BLaER1 treated with 17β-estradiol and CSF1 and Interleukin-3, amounts not matched to agents 10 nM and 100 nM (cell line): ENCODE measurements at regions not wholly inside any gene's neighbourhood (a gene's known extent, or its start where the extent isn't known, plus 50 kb on each side); places are given as distances from the start of the nearest gene placed in this dataset.
"Not testable (repeated sequence)": the region's sequence is repeated elsewhere in the genome, so short reads cannot be mapped to it uniquely, and the experiment has no call there.

Experiments used
- H3K27ac ChIP-seq, 11 experiments: shearing (Covaris generic); formaldehyde crosslinking; 2 replicates each; pipeline ENCODE4 v1.8.1; 2022
- H3K27me3 ChIP-seq, 11 experiments: shearing (Covaris generic); formaldehyde crosslinking; 2 replicates each; pipeline ENCODE4 v1.8.1; 2022
- H3K36me3 ChIP-seq, 11 experiments: shearing (Covaris generic); formaldehyde crosslinking; 2 replicates each; pipeline ENCODE4 v1.8.1; 2022
- H3K4me1 ChIP-seq, 10 experiments: shearing (Covaris generic); formaldehyde crosslinking; 2 replicates each; pipeline ENCODE4 v1.8.1; 2022
- H3K4me2 ChIP-seq, 11 experiments: shearing (Covaris generic); formaldehyde crosslinking; 2 replicates each; pipeline ENCODE4 v1.8.1; 2022
- H3K4me3 ChIP-seq, 10 experiments: shearing (Covaris generic); formaldehyde crosslinking; 2 replicates each; pipeline ENCODE4 v1.8.1; 2022
- H3K9ac ChIP-seq, 11 experiments: shearing (Covaris generic); formaldehyde crosslinking; 2 replicates each; pipeline ENCODE4 v1.8.1; 2022
- H3K9me3 ChIP-seq, 11 experiments: shearing (Covaris generic); formaldehyde crosslinking; replicated peaks in 1 of 11; 2 replicates each; pipeline ENCODE4 v1.8.1; 2022
- H4K20me1 ChIP-seq, 11 experiments: shearing (Covaris generic); formaldehyde crosslinking; 2 replicates each; pipeline ENCODE4 v1.8.1; 2022
- Cebpa-rat ChIP-seq, 11 experiments: shearing (Covaris generic); IDR thresholded peaks; 2 replicates each; pipeline ENCODE4 v1.8.1; 2022

DNA sequence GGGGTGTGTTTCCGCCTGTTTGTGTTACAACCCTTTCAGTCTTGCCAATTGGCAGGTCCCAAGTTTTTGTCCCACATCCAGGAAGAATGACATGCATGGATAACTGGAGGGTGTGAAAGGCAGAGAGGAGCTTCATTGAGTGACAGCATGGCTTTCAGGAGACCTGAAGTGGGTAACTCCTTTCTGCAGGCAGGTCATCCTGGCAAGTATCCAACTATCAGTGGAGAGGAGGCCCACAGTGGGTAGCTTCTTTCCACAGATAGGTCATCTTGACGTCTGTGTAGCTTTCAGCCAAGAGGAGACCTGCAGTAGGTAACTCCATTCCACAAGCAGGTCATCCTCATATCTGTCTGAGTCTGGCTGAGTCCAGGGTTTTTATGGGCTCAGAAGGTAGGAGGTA, 1268.8 kb upstream of the CNTN5 start:
- Histone ChIP-seq H3K9ac (no peak overlapping the region), H3K4me2 (no peak overlapping the region), H3K27ac (no peak overlapping the region), H3K36me3 (no peaks in the 10 kb centered on the region), H4K20me1 (no peaks in the 10 kb centered on the region), H3K4me1 (no peaks in the 10 kb centered on the region), H3K4me3 (no peak overlapping the region), H3K9me3 (peaks cover 13 to 18% (median 14%) of the 10 kb centered on the region in 11 experiments), H3K27me3 (no peaks in the 10 kb centered on the region)
- TF ChIP-seq Cebpa-rat (IDR thresholded peaks at IDR 0.05) = no peak

DNA sequence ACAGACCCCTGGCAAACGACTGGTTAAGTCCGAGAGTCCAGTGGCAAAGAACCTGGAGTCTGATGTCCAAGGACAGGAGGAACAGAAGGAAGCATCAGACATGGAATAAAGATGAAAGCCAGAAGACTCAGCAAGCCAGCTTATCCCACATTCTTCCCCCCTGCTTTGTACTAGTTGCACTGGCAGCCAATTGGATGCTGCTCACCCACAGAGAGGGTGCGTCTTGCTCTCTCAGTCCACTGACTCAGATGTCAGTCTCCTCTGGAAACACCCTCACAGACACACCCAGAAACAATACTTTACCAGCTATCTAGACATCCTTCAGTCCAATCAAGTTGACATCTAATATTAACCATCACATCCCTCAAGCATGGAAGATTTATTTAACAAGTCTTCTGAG, 1265.8 kb upstream of the CNTN5 start:
- Histone ChIP-seq H4K20me1 (no peaks in the 10 kb centered on the region), H3K4me1 (no peaks in the 10 kb centered on the region), H3K4me3 (no peak overlapping the region), H3K27ac (no peak overlapping the region), H3K27me3 (no peaks in the 10 kb centered on the region), H3K36me3 (no peaks in the 10 kb centered on the region), H3K4me2 (no peak overlapping the region), H3K9ac (no peak overlapping the region), H3K9me3 (peaks cover 13 to 18% (median 14%) of the 10 kb centered on the region in 11 experiments)
- no peak for TF ChIP-seq Cebpa-rat (IDR thresholded peaks at IDR 0.05)

DNA sequence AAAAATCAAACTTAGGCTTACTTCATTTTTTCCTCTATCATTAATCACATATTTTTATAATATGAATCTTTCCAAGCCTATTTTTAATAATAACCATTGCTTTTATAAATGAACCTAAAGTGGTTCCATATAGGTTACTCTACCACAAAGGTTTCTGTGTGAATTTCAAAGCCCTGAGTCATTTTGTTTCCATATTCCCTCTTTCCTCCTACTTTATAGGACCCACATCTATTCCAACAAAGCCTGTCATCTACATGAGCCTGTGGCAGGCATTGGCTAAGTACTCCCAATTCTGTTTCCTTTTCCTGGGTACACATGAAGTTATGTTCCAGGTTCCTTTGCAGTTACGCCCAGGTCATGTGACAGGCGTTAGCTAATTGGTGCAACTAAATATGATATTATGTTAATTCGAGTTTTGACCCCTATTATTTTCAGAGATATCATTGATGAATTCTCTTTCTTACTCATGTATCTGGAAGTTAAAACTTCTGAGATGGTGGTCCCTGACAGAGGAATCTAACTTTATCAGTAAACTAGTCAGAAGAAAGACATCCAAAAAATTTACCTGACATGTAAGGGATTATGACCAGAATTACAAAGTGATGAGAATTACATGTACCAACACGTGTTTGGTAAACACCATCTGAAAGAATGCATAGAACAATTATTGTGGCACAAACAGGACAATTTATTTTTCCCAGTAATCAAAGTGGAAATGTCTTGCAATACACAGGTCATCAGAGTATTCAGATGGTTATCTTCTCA, 1264.0 kb upstream of the CNTN5 start:
- Histone ChIP-seq H3K36me3 (no peaks in the 10 kb centered on the region), H3K27me3 (no peaks in the 10 kb centered on the region), H3K4me1 (no peaks in the 10 kb centered on the region), H3K4me3 (no peak overlapping the region), H3K9me3 (peaks cover 10 to 13% (median 11%) of the 10 kb centered on the region in 11 experiments), H3K4me2 (no peak overlapping the region), H4K20me1 (no peaks in the 10 kb centered on the region), H3K27ac (no peak overlapping the region), H3K9ac (no peak overlapping the region)
- no peak for TF ChIP-seq Cebpa-rat (IDR thresholded peaks at IDR 0.05)

DNA sequence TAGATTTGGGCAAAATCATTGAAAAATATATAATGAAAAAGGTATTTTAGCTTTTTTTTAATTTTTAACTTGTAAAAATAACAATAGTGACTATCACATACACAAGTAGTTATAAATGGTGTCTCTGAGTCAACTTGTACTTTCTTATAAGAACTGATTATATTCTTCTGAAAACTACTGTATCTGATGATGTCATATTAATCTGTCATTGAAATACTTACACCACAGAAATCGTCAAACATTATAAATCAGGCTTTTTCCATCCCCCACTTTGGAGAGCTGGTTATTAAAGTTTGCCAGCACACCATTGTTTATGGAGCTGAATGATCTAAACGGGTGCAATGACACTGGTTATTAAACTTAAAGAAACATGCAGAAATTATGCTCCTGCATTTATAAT, 1259.6 kb upstream of the CNTN5 start:
- Histone ChIP-seq H3K9ac (no peak overlapping the region), H3K4me1 (peaks cover 0 to 4% (median 0%) of the 10 kb centered on the region in 10 experiments; a peak in 1 of 20 replicates), H3K9me3 (no peaks in the 10 kb centered on the region), H3K4me3 (no peak overlapping the region), H3K4me2 (no peak overlapping the region), H4K20me1 (no peaks in the 10 kb centered on the region), H3K27me3 (no peaks in the 10 kb centered on the region), H3K36me3 (no peaks in the 10 kb centered on the region), H3K27ac (no peak overlapping the region)
- TF ChIP-seq Cebpa-rat (IDR thresholded peaks at IDR 0.05) = no peak

DNA sequence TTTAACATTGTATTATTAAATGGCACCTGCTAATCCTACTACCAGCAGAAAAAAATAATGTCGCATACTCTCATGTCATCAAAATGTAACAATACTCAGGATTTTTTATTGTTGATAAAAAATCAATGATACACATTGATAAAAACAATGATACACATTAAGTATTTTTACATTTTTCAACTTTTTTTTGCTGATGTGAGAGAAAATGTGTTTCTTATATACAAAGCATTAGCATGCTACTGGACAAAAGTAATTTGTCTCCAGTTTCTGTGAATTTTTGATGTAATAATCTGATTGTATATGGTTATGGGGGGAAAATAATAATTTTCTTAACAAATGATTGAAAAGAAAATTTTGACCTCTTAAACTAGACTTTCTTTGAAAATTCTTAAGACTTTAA, 1256.6 kb upstream of the CNTN5 start:
- Histone ChIP-seq H3K9me3 (no peaks in the 10 kb centered on the region), H4K20me1 (no peaks in the 10 kb centered on the region), H3K36me3 (no peaks in the 10 kb centered on the region), H3K4me2 (no peak overlapping the region), H3K4me3 (no peak overlapping the region), H3K9ac (no peak overlapping the region), H3K27ac (no peak overlapping the region), H3K4me1 (peaks cover 0 to 4% (median 0%) of the 10 kb centered on the region in 10 experiments; a peak in 1 of 20 replicates), H3K27me3 (no peaks in the 10 kb centered on the region)
- no peak for TF ChIP-seq Cebpa-rat (IDR thresholded peaks at IDR 0.05)

DNA sequence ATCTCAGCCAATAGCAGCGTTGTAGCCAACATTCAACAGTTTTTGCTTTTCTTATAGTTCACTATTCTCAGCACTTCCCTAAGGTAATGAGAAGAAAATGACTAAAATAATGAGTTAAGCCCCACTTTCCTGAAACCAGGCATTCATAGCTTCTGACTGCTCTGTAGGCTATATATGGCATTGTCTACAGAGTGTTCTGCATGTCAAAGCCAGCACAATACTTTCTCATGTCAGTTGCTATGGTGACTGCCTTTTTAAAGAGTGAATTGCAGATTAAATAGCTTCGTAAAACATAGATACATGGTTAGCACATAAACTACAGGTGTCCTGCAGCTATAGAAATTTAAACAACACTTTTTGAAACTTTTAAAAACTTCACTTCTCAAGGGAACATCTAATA, 1256.1 kb upstream of the CNTN5 start:
- no peaks in the 10 kb centered on the region for H4K20me1 ChIP-seq
- no peaks in the 10 kb centered on the region for H3K27me3 ChIP-seq
- no peak for TF ChIP-seq Cebpa-rat (IDR thresholded peaks at IDR 0.05)
- no peaks in the 10 kb centered on the region for H3K9me3 ChIP-seq
- H3K4me2 ChIP-seq = no peak overlapping the region
- H3K27ac ChIP-seq = no peak overlapping the region
- no peaks in the 10 kb centered on the region for H3K36me3 ChIP-seq
- no peak overlapping the region for H3K4me3 ChIP-seq
- no peak overlapping the region for H3K9ac ChIP-seq
- peaks cover 0 to 4% (median 0%) of the 10 kb centered on the region in 10 experiments; a peak in 1 of 20 replicates for H3K4me1 ChIP-seq

DNA sequence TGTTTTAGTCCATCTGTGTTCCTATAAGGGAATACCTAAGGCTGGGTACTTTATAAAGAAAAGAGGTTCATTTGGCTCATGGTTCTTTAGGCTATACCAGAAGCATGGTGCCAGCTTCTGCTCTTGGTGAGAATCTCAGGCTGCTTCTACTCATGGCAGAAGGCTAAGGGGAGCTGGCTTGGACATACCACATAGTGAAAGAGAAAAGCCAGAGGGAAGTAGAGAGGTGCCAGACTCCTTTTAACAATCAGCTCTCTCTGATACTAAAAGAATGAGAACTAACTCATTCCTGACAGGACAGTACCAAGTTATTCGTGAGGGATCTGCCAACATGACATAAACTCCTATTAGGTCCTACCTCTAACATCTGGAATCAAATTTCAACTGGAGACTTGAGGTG, 1250.2 kb upstream of the CNTN5 start:
- Histone ChIP-seq H3K9ac (no peak overlapping the region), H3K4me1 (no peaks in the 10 kb centered on the region), H3K4me2 (no peak overlapping the region), H3K27ac (no peak overlapping the region), H3K9me3 (no peaks in the 10 kb centered on the region), H4K20me1 (no peaks in the 10 kb centered on the region), H3K27me3 (no peaks in the 10 kb centered on the region), H3K36me3 (no peaks in the 10 kb centered on the region), H3K4me3 (no peak overlapping the region)
- no peak for TF ChIP-seq Cebpa-rat (IDR thresholded peaks at IDR 0.05)

DNA sequence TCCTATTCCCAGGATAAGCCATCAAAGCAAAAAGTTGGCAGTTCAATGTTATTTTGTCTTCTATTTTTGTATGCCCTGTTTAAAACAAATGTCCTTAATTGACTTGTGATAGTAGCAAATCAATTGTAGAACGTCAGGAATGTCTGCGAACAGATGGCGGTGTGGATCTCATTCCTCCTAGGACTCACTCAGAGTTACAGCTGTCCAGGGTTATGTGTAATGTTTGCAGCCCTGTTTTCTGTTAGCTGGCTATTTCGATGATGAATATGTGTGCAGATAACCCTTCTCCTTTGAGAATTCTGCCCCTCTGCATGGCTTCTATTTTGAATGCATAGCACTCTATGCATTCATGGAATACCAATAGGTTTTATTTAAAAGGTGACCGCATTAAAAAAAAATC, 1248.0 kb upstream of the CNTN5 start:
- Histone ChIP-seq H3K4me2 (no peak overlapping the region), H3K36me3 (no peaks in the 10 kb centered on the region), H3K4me1 (no peaks in the 10 kb centered on the region), H3K9me3 (no peaks in the 10 kb centered on the region), H3K9ac (no peak overlapping the region), H3K27ac (no peak overlapping the region), H3K4me3 (no peak overlapping the region), H4K20me1 (no peaks in the 10 kb centered on the region), H3K27me3 (no peaks in the 10 kb centered on the region)
- TF ChIP-seq Cebpa-rat (IDR thresholded peaks at IDR 0.05) = no peak

DNA sequence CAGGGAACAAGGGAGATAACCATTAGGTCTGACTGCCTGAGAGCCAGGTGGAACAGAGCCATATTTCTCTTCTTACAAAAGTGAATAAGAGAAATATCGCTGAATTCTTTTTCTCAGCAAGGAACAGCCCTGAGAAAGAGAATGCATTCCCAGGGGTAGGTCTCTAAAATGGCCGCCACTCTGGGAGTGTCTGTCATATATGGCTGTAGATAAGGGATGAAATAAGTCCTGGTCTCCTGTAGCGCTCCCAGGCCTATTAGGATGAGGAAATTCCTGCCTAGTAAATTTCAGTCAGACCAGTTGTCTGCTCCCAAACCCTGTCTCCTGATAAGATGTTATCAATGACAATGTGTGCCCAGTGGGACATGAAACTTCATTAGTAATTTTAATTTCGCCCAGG, 1236.4 kb upstream of the CNTN5 start:
- H3K4me1 ChIP-seq, H4K20me1 ChIP-seq, H3K4me2 ChIP-seq, H3K36me3 ChIP-seq, H3K4me3 ChIP-seq, H3K9ac ChIP-seq, H3K27me3 ChIP-seq, H3K27ac ChIP-seq: not testable (repeated sequence)
- H3K9me3 ChIP-seq = peaks cover 21 to 31% (median 24%) of the 10 kb centered on the region in 11 experiments

DNA sequence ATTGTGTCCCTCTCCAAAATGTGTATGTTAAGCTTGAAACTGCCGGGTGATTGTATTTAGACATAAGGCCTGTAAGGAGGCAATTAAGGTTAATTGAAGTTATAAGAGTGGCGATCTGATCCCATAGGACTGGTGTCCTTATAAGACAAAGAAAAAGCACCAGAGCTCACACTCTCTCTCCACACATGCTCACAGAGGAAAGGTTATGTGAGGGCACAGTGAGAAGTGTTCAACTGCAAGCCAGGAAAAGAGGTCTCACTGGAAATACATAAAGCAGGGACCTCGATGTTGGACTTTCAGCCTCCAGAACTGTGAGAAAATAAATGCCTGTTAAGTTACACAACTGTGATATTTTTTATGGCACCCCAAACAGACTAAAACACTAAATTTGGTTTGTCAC, 1233.8 kb upstream of the CNTN5 start:
- H3K27ac ChIP-seq = no peak overlapping the region
- no peak overlapping the region for H3K4me2 ChIP-seq
- peaks cover 21 to 31% (median 24%) of the 10 kb centered on the region in 11 experiments for H3K9me3 ChIP-seq
- no peak overlapping the region for H3K4me3 ChIP-seq
- H3K9ac ChIP-seq = no peak overlapping the region
- no peaks in the 10 kb centered on the region; a peak in 1 of 22 replicates for H3K36me3 ChIP-seq
- no peaks in the 10 kb centered on the region for H3K27me3 ChIP-seq
- no peaks in the 10 kb centered on the region for H4K20me1 ChIP-seq
- H3K4me1 ChIP-seq = no peaks in the 10 kb centered on the region
- no peak for TF ChIP-seq Cebpa-rat (IDR thresholded peaks at IDR 0.05)
